HG03354 (cell line): ENCODE measurements at regions not wholly inside any gene's neighbourhood (a gene's known extent, or its start where the extent isn't known, plus 50 kb on each side); places are given as distances from the start of the nearest gene placed in this dataset.
"Not testable (repeated sequence)": the region's sequence is repeated elsewhere in the genome, so short reads cannot be mapped to it uniquely, and the experiment has no call there.

ENCODE experiments used
- ATAC-seq: cut with Tn5 transposase; IDR thresholded peaks from one replicate; pipeline ENCODE4 v1.9.1; 2021; ENCODE audit warnings: mild to moderate bottlenecking; ENCODE audit not compliant: unreplicated experiment, poor library complexity, severe bottlenecking

- ATAC-seq: no peak
Observed at GRCh38 chr3:187484547-187485295, 116.5 kb downstream of the RTP4 start.

- ATAC-seq: no peak
Observed at GRCh38 chr3:187481426-187481825, 113.2 kb downstream of the RTP4 start.

- not testable (repeated sequence) for ATAC-seq
Observed at GRCh38 chr3:187475613-187476012, 107.4 kb downstream of the RTP4 start.

- ATAC-seq: no peak
Observed at GRCh38 chr3:187473778-187474406, 105.7 kb downstream of the RTP4 start.

- not testable (repeated sequence) for ATAC-seq
Observed at GRCh38 chr3:187466306-187466705, 98.1 kb downstream of the RTP4 start.

GRCh38 chr3:187465503-187465902 is 97.3 kb downstream of the RTP4 start:
- ATAC-seq: no peak

GRCh38 chr3:187464682-187465081 is 96.5 kb downstream of the RTP4 start:
- no peak for ATAC-seq

GRCh38 chr3:187458921-187459320 is 90.7 kb downstream of the RTP4 start:
- ATAC-seq: no peak

GRCh38 chr3:187458383-187458782 is 90.2 kb downstream of the RTP4 start:
- no peak for ATAC-seq

- ATAC-seq: no peak
Observed at GRCh38 chr3:187456250-187456649, 88.1 kb downstream of the RTP4 start.

- no peak for ATAC-seq
Observed at GRCh38 chr3:187454085-187454815, 86.1 kb downstream of the RTP4 start.

GRCh38 chr3:187450431-187451190 is 82.4 kb downstream of the RTP4 start:
- no peak for ATAC-seq

- no peak for ATAC-seq
Observed at GRCh38 chr3:187448674-187449073, 80.5 kb downstream of the RTP4 start.

- no peak for ATAC-seq
Observed at GRCh38 chr3:187447737-187448136, 79.6 kb downstream of the RTP4 start.

- ATAC-seq: no peak
Observed at GRCh38 chr3:187445356-187445755, 77.2 kb downstream of the RTP4 start.

GRCh38 chr3:187434524-187434923 is 66.3 kb downstream of the RTP4 start:
- ATAC-seq: no peak

GRCh38 chr3:187430576-187430975 is 62.4 kb downstream of the RTP4 start:
- ATAC-seq: no peak
